GM23338 (cell line): ENCODE measurements at regions not wholly inside any gene's neighbourhood (a gene's known extent, or its start where the extent isn't known, plus 50 kb on each side); places are given as distances from the start of the nearest gene placed in this dataset.

Experiments
- ATAC-seq: fragments of 200-7000 bp; cut with Tn5 transposase; 3 replicates; pipeline ENCODE4 v1.9.1; 2020
- DNase-seq: peaks from one replicate; pipeline ENCODE4 v3.0.0-alpha.2; 2015; ENCODE audit warnings: low spot score
- H2AFZ ChIP-seq: fragments of 200-600 bp; sonication (generic); 2 replicates; pipeline ENCODE4 v1.8.0; 2016; ENCODE audit warnings: antibody characterized with exemption, mild to moderate bottlenecking, moderate library complexity
- H3F3A ChIP-seq: fragments of 200-600 bp; sonication (generic); replicated peaks from 2 replicates; pipeline ENCODE4 v1.8.0; 2017; ENCODE audit warnings: antibody characterized with exemption, mixed run types, low read depth
- H3K27ac ChIP-seq: fragments of 200-600 bp; sonication (generic); 2 replicates; pipeline ENCODE4 v1.6.1; 2016; ENCODE audit warnings: low read depth
- H3K27me3 ChIP-seq: fragments of 200-600 bp; sonication (generic); 2 replicates; pipeline ENCODE4 v1.8.0; 2016; ENCODE audit warnings: mild to moderate bottlenecking, mixed run types, moderate library complexity; ENCODE audit not compliant: insufficient read depth
- H3K36me3 ChIP-seq: fragments of 200-600 bp; sonication (generic); 2 replicates; pipeline ENCODE4 v1.8.0; 2016; ENCODE audit warnings: mild to moderate bottlenecking; ENCODE audit not compliant: insufficient read depth
- H3K4me1 ChIP-seq: fragments of 200-600 bp; sonication (generic); 2 replicates; pipeline ENCODE4 v1.8.0; 2016; ENCODE audit warnings: mild to moderate bottlenecking, moderate library complexity; ENCODE audit not compliant: insufficient read depth
- H3K4me2 ChIP-seq: fragments of 200-600 bp; sonication (generic); 2 replicates; pipeline ENCODE4 v1.7.1; 2017; ENCODE audit warnings: mixed run types
- H3K4me3 ChIP-seq: fragments of 200-600 bp; sonication (generic); 2 replicates; pipeline ENCODE4 v1.6.1; 2016; ENCODE audit warnings: mixed run types
- H3K79me2 ChIP-seq: fragments of 200-600 bp; sonication (generic); replicated peaks from 2 replicates; pipeline ENCODE4 v1.8.0; 2017; ENCODE audit warnings: mild to moderate bottlenecking; ENCODE audit not compliant: insufficient read depth
- H3K9me2 ChIP-seq: fragments of 200-600 bp; sonication (generic); 2 replicates; pipeline ENCODE4 v1.8.0; 2017; ENCODE audit not compliant: insufficient read depth
- H4K20me1 ChIP-seq: fragments of 200-600 bp; sonication (generic); replicated peaks from 2 replicates; pipeline ENCODE4 v1.8.0; 2017; ENCODE audit warnings: mild to moderate bottlenecking; ENCODE audit not compliant: insufficient read depth
- H3K27ac Mint-ChIP-seq: 2 replicates; pipeline ENCODE4 v1.8.0; 2020; ENCODE audit warnings: inconsistent platforms, mild to moderate bottlenecking, moderate library complexity, mixed read lengths
- H3K27me3 Mint-ChIP-seq: 3 replicates; pipeline ENCODE4 v1.8.0; 2022; ENCODE audit warnings: low read depth, mild to moderate bottlenecking, moderate library complexity, mixed read lengths, inconsistent platforms; ENCODE audit not compliant: insufficient read depth, poor library complexity
- H3K36me3 Mint-ChIP-seq: 3 replicates; pipeline ENCODE4 v1.8.0; 2021; ENCODE audit warnings: low read depth, mild to moderate bottlenecking, inconsistent platforms, moderate library complexity, mixed read lengths
- H3K4me1 Mint-ChIP-seq: 3 replicates; pipeline ENCODE4 v1.8.0; 2020; ENCODE audit warnings: mild to moderate bottlenecking, inconsistent platforms, mixed read lengths
- H3K4me3 Mint-ChIP-seq: 3 replicates; pipeline ENCODE4 v1.8.0; 2021; ENCODE audit warnings: moderate library complexity, mild to moderate bottlenecking, inconsistent platforms, mixed read lengths
- H3K9me3 Mint-ChIP-seq: 3 replicates; pipeline ENCODE4 v1.8.0; 2020; ENCODE audit warnings: moderate library complexity, mild to moderate bottlenecking, inconsistent platforms, mixed read lengths
- CREB1 ChIP-seq: fragments of 250-450 bp; sonication (Bioruptor Pico); IDR thresholded peaks from 2 replicates; pipeline ENCODE4 v1.5.0; 2020; ENCODE audit warnings: low read depth, mild to moderate bottlenecking, moderate library complexity
- CTCF ChIP-seq, 2 experiments: fragments of 200-600 bp in 1 of 2; sonication (generic) in 1 of 2; conservative IDR thresholded peaks; 2 replicates each; pipeline versions ENCODE4 v1.5.1 to v1.6.1; 2016 to 2017; ENCODE audit warnings: antibody characterized with exemption in 2 of 2, low read depth in 2 of 2, mild to moderate bottlenecking in 2 of 2, moderate library complexity in 1 of 2
- EZH2 ChIP-seq: fragments of 200-600 bp; sonication (generic); IDR thresholded peaks from one replicate; pipeline ENCODE4 v1.8.0; 2017; ENCODE audit warnings: antibody characterized with exemption, mild to moderate bottlenecking, low read depth; ENCODE audit not compliant: unreplicated experiment
- EZH2phosphoT487 ChIP-seq: fragments of 200-600 bp; sonication (generic); IDR thresholded peaks from one replicate; pipeline ENCODE4 v1.8.1; 2018; ENCODE audit warnings: antibody characterized with exemption; ENCODE audit not compliant: unreplicated experiment
- JUNB ChIP-seq: IDR thresholded peaks from one replicate; pipeline ENCODE4 v1.6.1; 2016; ENCODE audit warnings: antibody characterized with exemption; ENCODE audit not compliant: unreplicated experiment
- POLR2AphosphoS5 ChIP-seq: IDR thresholded peaks from 2 replicates; pipeline ENCODE4 v1.6.1; 2016; ENCODE audit warnings: antibody characterized with exemption, low read depth
- STAT1 ChIP-seq: IDR thresholded peaks from one replicate; pipeline ENCODE4 v1.6.1; 2016; ENCODE audit warnings: antibody characterized with exemption; ENCODE audit not compliant: unreplicated experiment
- ZNF114 ChIP-seq: fragments of 250-450 bp; sonication (Bioruptor Pico); IDR thresholded peaks from 2 replicates; pipeline ENCODE4 v1.5.0; 2020; ENCODE audit warnings: mild to moderate bottlenecking, moderate library complexity
- ZNF331 ChIP-seq: fragments of 250-450 bp; sonication (Bioruptor Pico); IDR thresholded peaks from 2 replicates; pipeline ENCODE4 v1.5.0; 2020; ENCODE audit warnings: low read depth, mild to moderate bottlenecking, moderate library complexity
- ZNF462 ChIP-seq: fragments of 250-450 bp; sonication (Bioruptor Pico); IDR thresholded peaks from 2 replicates; pipeline ENCODE4 v1.5.0; 2020; ENCODE audit warnings: mild to moderate bottlenecking, moderate library complexity
- TF ChIP-seq, protein P1 (sequence below): IDR thresholded peaks from 2 replicates; pipeline ENCODE4 v1.6.1; 2016; ENCODE audit warnings: antibody characterized with exemption
- TF ChIP-seq, protein P2 (sequence below): IDR thresholded peaks from one replicate; pipeline ENCODE4 v1.6.1; 2018; ENCODE audit warnings: antibody characterized with exemption; ENCODE audit not compliant: unreplicated experiment

- TF ChIP-seq, protein P1, sequence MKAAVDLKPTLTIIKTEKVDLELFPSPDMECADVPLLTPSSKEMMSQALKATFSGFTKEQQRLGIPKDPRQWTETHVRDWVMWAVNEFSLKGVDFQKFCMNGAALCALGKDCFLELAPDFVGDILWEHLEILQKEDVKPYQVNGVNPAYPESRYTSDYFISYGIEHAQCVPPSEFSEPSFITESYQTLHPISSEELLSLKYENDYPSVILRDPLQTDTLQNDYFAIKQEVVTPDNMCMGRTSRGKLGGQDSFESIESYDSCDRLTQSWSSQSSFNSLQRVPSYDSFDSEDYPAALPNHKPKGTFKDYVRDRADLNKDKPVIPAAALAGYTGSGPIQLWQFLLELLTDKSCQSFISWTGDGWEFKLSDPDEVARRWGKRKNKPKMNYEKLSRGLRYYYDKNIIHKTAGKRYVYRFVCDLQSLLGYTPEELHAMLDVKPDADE = no peak
- TF ChIP-seq CREB1 (CRISPR knock-in tag) = no peak
Measured at GRCh38 chr6:85183841-85184240, 266.0 kb upstream of the NT5E start (continued).

DNA sequence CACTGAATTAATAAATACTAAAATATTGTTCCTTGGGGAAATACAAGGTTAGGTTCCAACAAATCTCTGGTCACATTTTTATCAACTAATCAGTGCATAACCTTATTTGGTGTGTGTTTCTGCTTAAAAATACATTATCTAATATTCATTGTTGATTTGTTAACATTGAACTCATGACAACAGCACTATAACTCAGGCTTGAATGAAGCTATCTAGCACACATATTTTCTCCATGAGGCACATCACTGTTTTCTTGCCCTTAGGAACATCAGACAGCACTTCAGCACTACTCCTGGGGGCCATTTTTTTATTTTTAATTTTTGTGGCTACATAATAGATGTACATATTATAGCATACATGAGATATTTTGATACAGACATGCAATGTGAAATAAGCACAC is 277.2 kb upstream of the NT5E start:
- H3K4me1 ChIP-seq = no peaks in the 10 kb centered on the region

More for the DNA sequence above, 277.2 kb upstream of the NT5E start:
- Histone ChIP-seq H3K36me3 (0 out of 2 replicates have a peak, but pooled peaks cover 4% of the 10 kb centered on the region), H2AFZ (no peak overlapping the region), H3K27ac (no peak overlapping the region), H3K79me2 (no peaks in the 10 kb centered on the region), H3K27me3 (no peaks in the 10 kb centered on the region), H3K9me2 (no peaks in the 10 kb centered on the region), H3K4me3 (no peak overlapping the region), H3F3A (no peaks in the 10 kb centered on the region), H3K4me2 (no peak overlapping the region), H4K20me1 (no peaks in the 10 kb centered on the region)
- no peak overlapping the region for H3K27ac Mint-ChIP-seq
- DNase-seq (no peak), ATAC-seq (no peak)
- no peaks in the 10 kb centered on the region for H3K27me3 Mint-ChIP-seq
- TF ChIP-seq EZH2phosphoT487 = no peak
- TF ChIP-seq STAT1 = no peak
- TF ChIP-seq CTCF (conservative IDR thresholded peaks at IDR 0.05; ENCODE audit: low read depth in 2 of 2) = no peak
- no peak for TF ChIP-seq ZNF114 (CRISPR knock-in tag)
- no peak for TF ChIP-seq POLR2AphosphoS5
- TF ChIP-seq, protein P1 = no peak
- TF ChIP-seq JUNB = no peak
- TF ChIP-seq, protein P2, sequence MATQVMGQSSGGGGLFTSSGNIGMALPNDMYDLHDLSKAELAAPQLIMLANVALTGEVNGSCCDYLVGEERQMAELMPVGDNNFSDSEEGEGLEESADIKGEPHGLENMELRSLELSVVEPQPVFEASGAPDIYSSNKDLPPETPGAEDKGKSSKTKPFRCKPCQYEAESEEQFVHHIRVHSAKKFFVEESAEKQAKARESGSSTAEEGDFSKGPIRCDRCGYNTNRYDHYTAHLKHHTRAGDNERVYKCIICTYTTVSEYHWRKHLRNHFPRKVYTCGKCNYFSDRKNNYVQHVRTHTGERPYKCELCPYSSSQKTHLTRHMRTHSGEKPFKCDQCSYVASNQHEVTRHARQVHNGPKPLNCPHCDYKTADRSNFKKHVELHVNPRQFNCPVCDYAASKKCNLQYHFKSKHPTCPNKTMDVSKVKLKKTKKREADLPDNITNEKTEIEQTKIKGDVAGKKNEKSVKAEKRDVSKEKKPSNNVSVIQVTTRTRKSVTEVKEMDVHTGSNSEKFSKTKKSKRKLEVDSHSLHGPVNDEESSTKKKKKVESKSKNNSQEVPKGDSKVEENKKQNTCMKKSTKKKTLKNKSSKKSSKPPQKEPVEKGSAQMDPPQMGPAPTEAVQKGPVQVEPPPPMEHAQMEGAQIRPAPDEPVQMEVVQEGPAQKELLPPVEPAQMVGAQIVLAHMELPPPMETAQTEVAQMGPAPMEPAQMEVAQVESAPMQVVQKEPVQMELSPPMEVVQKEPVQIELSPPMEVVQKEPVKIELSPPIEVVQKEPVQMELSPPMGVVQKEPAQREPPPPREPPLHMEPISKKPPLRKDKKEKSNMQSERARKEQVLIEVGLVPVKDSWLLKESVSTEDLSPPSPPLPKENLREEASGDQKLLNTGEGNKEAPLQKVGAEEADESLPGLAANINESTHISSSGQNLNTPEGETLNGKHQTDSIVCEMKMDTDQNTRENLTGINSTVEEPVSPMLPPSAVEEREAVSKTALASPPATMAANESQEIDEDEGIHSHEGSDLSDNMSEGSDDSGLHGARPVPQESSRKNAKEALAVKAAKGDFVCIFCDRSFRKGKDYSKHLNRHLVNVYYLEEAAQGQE = no peak
- no peak for TF ChIP-seq ZNF331 (CRISPR knock-in tag)
- TF ChIP-seq EZH2 = no peak
- no peak for TF ChIP-seq ZNF462 (CRISPR knock-in tag)
- H3K4me3 Mint-ChIP-seq = no peak overlapping the region
- peaks cover 6% of the 10 kb centered on the region; the same call in 1 of the 3 replicates for H3K9me3 Mint-ChIP-seq
- H3K36me3 Mint-ChIP-seq = peaks cover 2% of the 10 kb centered on the region; the same call in 1 of the 3 replicates
- H3K4me1 Mint-ChIP-seq = peaks cover 11% of the 10 kb centered on the region; the same call in 2 of the 3 replicates
